PFSK-1 (cell line): ENCODE measurements at regions not wholly inside any gene's neighbourhood (a gene's known extent, or its start where the extent isn't known, plus 50 kb on each side); places are given as distances from the start of the nearest gene placed in this dataset.

Experiments used
- FOXP2 ChIP-seq: optimal IDR thresholded peaks from 2 replicates; pipeline ENCODE3; 2011; ENCODE audit warnings: borderline replicate concordance, control low read depth, inconsistent platforms; ENCODE audit not compliant: insufficient read depth; ENCODE audit errors: extremely low read length, extremely low read depth
- POLR2AphosphoS5 ChIP-seq: IDR thresholded peaks from 2 replicates; pipeline ENCODE4 v1.6.1; 2012; ENCODE audit warnings: low read depth, mild to moderate bottlenecking, control low read depth, low read length, moderate library complexity
- SIN3A ChIP-seq: IDR thresholded peaks from 2 replicates; pipeline ENCODE4 v1.6.1; 2012; ENCODE audit warnings: mild to moderate bottlenecking, low read length, moderate library complexity, borderline replicate concordance; ENCODE audit not compliant: insufficient read depth
- TAF1 ChIP-seq: IDR thresholded peaks from 2 replicates; pipeline ENCODE4 v1.6.1; 2012; ENCODE audit warnings: low read length, control low read depth, borderline replicate concordance; ENCODE audit not compliant: insufficient read depth
- TF ChIP-seq, protein P1 (sequence below), 2 experiments: IDR thresholded peaks; 2 replicates each; pipeline versions ENCODE4 v1.6.1 to v1.8.0; 2011 to 2012; ENCODE audit warnings: low read depth in 2 of 2, low read length in 2 of 2, control low read depth in 1 of 2, inconsistent platforms in 1 of 2, mild to moderate bottlenecking in 1 of 2, moderate library complexity in 1 of 2; ENCODE audit not compliant: insufficient read depth in 1 of 2

DNA sequence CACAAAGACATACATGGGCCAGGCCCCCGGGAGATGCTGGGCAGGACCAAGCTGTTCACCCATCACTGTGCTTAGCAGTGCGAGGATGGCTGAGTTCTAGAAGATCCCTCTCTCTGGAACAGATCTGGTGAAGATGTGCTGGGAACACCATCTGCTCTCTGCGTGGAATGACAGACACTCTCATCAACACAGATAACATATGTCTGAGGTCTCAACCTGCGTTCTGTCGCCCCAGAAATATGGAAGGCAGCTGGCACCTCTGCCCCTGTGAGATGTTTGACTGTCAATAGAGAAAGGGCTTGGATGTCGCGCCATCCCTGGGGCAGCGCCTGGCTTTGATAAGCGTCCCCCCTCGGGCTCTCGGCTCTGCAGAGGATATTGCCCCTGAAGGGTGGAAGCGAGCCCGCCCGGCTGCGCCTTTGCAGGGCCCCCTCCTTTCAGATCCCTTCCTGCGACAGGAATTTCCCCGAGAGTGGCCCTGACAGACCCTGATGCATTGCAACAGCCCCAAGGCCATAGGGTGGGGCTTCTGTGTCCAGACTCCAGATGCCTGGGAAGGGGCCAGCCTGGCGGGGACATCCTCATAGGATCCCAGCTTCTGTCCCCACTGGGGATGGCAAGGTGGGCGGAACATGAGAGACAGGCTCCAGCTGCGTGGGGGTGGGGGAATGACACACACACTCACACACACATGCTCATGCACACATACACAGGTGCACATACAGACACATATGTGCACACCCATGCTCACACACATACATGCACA is 86.9 kb upstream of the ZNF469 start:
- TF ChIP-seq FOXP2 (no peak), TAF1 (no peak), POLR2AphosphoS5 (no peak), SIN3A (no peak)
- TF ChIP-seq, protein P1, sequence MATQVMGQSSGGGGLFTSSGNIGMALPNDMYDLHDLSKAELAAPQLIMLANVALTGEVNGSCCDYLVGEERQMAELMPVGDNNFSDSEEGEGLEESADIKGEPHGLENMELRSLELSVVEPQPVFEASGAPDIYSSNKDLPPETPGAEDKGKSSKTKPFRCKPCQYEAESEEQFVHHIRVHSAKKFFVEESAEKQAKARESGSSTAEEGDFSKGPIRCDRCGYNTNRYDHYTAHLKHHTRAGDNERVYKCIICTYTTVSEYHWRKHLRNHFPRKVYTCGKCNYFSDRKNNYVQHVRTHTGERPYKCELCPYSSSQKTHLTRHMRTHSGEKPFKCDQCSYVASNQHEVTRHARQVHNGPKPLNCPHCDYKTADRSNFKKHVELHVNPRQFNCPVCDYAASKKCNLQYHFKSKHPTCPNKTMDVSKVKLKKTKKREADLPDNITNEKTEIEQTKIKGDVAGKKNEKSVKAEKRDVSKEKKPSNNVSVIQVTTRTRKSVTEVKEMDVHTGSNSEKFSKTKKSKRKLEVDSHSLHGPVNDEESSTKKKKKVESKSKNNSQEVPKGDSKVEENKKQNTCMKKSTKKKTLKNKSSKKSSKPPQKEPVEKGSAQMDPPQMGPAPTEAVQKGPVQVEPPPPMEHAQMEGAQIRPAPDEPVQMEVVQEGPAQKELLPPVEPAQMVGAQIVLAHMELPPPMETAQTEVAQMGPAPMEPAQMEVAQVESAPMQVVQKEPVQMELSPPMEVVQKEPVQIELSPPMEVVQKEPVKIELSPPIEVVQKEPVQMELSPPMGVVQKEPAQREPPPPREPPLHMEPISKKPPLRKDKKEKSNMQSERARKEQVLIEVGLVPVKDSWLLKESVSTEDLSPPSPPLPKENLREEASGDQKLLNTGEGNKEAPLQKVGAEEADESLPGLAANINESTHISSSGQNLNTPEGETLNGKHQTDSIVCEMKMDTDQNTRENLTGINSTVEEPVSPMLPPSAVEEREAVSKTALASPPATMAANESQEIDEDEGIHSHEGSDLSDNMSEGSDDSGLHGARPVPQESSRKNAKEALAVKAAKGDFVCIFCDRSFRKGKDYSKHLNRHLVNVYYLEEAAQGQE (IDR thresholded peaks at IDR 0.05; ENCODE audit: insufficient read depth in 1 of 2, low read depth in 2 of 2, low read length in 2 of 2) = no peak

DNA sequence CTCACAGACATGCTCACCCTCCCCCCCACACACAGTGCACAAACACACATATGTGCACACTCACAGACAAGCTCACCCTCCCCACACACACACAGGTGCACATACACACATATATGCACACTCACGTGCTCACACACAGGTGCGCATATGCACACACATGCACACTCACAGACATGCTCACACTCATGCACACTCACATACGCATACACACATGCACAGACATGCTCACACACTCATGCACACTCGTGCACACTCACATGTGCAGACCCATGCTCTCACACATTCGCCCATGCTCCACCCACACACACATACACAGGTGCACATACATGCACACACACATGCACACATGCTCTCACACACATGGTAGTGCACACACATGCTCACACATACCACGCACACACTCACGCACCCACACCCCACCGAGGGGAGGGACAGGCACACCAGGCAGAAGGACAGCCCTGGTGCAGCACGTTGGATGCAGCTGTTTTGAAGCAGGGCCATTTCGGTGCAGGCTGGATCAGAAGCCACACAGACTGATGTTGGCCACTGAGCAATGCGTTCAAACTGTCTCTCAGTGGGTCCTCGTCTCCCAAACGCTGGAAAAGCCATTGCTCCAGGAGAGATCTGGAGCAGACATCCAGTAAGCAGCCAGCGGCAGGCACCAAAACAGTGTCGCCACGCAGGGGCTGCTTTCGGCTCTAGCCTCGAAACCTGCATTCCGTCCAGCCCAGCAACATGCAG is 86.2 kb upstream of the ZNF469 start:
- TF ChIP-seq, protein P1 (IDR thresholded peaks at IDR 0.05; ENCODE audit: insufficient read depth in 1 of 2, low read depth in 2 of 2, low read length in 2 of 2) = no peak
- TF ChIP-seq SIN3A = no peak
- no peak for TF ChIP-seq FOXP2
- no peak for TF ChIP-seq POLR2AphosphoS5
- TF ChIP-seq TAF1 = no peak

DNA sequence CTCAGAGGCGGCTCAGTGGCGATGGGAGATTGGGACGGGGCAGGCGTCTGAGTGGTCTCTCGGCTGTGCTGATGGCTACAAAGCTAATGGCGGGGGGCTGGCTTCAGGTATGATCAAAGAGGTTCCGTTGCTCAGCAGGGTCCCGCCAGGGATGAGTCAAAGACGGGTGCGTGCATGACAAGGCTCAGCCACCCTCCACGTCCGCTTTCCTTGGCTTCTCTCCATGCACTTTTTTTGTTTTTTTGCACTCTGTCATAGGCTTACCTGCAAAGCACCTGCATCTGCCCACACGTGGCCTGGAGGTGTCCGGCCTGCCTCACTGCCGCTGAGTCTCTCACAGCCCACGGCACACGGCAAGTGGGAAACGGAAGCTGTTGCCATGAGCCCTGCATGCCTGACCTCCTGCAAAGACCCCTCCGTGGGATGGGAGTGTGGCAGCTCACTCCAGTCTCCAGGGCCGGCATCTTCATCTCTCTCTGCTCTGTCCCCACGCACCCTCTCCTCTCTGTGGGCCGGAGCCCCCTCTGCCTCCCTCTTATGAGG is 85.5 kb upstream of the ZNF469 start:
- TF ChIP-seq SIN3A (no peak), FOXP2 (no peak), TAF1 (no peak)
- TF ChIP-seq, protein P1 (IDR thresholded peaks at IDR 0.05; ENCODE audit: insufficient read depth in 1 of 2, low read depth in 2 of 2, low read length in 2 of 2) = no peak

DNA sequence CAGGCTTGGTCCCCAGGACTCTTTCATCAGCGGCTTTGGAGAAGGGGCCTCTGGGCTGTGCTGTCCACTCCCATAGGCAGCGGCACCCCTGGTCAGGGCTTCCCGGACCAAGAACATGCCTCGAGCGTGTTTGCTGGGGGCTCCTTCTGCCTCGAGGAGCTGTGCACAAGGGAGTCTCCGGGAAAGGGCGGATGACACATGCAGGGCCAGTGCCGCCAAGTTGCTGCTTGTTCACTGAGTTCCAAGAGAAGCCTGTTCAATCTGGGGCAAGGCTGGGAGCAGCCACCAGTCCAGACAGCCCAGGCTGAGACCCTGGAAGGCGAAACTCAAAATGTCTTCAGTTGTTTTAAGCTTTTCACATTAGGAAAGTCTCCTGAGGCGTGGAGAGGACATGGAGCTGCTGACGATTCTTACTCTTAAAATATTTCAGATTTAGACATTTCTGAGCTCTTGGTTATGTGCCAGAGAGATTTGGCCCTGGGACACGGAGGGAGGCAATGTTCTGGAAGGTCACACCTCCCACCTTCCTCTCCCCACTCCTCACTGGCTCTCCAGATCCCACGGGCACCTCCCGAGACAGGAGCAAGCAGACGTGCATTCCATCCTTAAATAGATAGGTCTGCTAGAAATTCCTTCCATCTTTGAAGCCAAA is 84.5 kb upstream of the ZNF469 start:
- no peak for TF ChIP-seq SIN3A
- no peak for TF ChIP-seq POLR2AphosphoS5
- TF ChIP-seq, protein P1 (IDR thresholded peaks at IDR 0.05; ENCODE audit: insufficient read depth in 1 of 2, low read depth in 2 of 2, low read length in 2 of 2) = no peak
- TF ChIP-seq TAF1 = no peak
- no peak for TF ChIP-seq FOXP2
